ENCODE measurements at regions not wholly inside any gene's neighbourhood (a gene's known extent, or its start where the extent isn't known, plus 50 kb on each side); places are given as distances from the start of the nearest gene placed in this dataset.

DNA sequence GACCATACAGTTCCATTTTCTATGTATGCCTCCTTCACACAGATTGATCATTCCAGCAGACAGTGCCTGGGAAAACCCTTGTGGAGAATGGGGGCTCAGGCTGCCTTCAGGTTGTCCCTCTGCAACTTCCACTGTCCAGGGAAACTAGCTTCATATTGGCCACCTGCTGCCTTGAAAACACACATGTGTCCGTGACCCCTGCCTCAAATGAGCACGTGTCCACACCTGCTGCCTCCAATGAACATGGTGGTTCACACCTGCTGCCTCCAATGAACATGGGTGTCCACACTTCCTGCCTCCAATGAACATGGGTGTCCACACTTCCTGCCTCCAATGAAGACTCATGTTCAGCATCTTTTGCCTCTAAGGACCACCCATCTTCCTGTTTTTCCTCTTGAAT is 185.4 kb upstream of the ADCY2 start:
- Histone ChIP-seq H3K36me3 (ENCODE audit: insufficient read depth, low read length) (no peaks in the 10 kb centered on the region), H3K9ac (ENCODE audit: low read length) (no peak overlapping the region), H3K27me3 (ENCODE audit: insufficient read depth, low read length) (no peaks in the 10 kb centered on the region), H2AFZ (ENCODE audit: low read length) (no peak overlapping the region), H3K4me1 (ENCODE audit: insufficient read depth, low read length, severe bottlenecking) (no peaks in the 10 kb centered on the region), H3K4me2 (ENCODE audit: low read length) (no peak overlapping the region), H3K4me3 (ENCODE audit: low read depth, low read length, poor library complexity, severe bottlenecking) (no peak overlapping the region), H3K9me2 (ENCODE audit: low read depth, low read length) (no peaks in the 10 kb centered on the region), H3K79me2 (ENCODE audit: insufficient read depth, low read length) (no peaks in the 10 kb centered on the region), H4K20me1 (ENCODE audit: insufficient read depth, low read length) (no peaks in the 10 kb centered on the region), H3K27ac (ENCODE audit: low read depth, low read length, poor library complexity, severe bottlenecking) (no peak overlapping the region), H3K9me3 (ENCODE audit: low read length) (no peaks in the 10 kb centered on the region), H3F3A (ENCODE audit: insufficient read depth, low read length) (no peaks in the 10 kb centered on the region)
- TF ChIP-seq, protein P1, sequence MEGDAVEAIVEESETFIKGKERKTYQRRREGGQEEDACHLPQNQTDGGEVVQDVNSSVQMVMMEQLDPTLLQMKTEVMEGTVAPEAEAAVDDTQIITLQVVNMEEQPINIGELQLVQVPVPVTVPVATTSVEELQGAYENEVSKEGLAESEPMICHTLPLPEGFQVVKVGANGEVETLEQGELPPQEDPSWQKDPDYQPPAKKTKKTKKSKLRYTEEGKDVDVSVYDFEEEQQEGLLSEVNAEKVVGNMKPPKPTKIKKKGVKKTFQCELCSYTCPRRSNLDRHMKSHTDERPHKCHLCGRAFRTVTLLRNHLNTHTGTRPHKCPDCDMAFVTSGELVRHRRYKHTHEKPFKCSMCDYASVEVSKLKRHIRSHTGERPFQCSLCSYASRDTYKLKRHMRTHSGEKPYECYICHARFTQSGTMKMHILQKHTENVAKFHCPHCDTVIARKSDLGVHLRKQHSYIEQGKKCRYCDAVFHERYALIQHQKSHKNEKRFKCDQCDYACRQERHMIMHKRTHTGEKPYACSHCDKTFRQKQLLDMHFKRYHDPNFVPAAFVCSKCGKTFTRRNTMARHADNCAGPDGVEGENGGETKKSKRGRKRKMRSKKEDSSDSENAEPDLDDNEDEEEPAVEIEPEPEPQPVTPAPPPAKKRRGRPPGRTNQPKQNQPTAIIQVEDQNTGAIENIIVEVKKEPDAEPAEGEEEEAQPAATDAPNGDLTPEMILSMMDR (IDR thresholded peaks at IDR 0.05; ENCODE audit: low read length): no peak
- TF ChIP-seq EZH2 (IDR thresholded peaks at IDR 0.05; ENCODE audit: borderline replicate concordance, low read length): no peak

DNA sequence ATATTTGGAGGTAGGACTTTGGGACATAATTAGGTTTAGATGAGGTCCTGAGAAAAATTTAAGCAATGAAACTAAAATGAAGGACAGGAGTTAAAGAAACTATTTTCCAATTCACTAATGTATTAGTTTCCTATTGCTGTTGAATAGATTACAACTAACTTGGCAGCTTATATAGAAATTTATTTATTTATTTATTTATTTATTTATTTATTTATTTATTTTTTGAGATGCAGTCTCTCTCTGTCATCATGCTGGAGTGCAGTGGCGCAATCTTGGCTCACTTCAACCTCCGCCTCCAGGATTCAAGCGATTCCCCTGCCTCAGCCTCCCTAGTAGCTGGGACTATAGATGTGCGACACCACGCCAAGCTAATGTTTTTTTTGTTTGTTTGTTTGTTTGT is 182.4 kb upstream of the ADCY2 start:
- H3K4me2 ChIP-seq (ENCODE audit: low read length): no peak overlapping the region
- no peaks in the 10 kb centered on the region for H3F3A ChIP-seq (ENCODE audit: insufficient read depth, low read length)
- no peak overlapping the region for H2AFZ ChIP-seq (ENCODE audit: low read length)
- H3K79me2 ChIP-seq (ENCODE audit: insufficient read depth, low read length): no peaks in the 10 kb centered on the region
- H3K27me3 ChIP-seq (ENCODE audit: insufficient read depth, low read length): no peaks in the 10 kb centered on the region
- no peaks in the 10 kb centered on the region for H3K4me1 ChIP-seq (ENCODE audit: insufficient read depth, low read length, severe bottlenecking)
- no peaks in the 10 kb centered on the region for H3K36me3 ChIP-seq (ENCODE audit: insufficient read depth, low read length)
- H4K20me1 ChIP-seq (ENCODE audit: insufficient read depth, low read length): no peaks in the 10 kb centered on the region
- H3K9me2 ChIP-seq (ENCODE audit: low read depth, low read length): no peaks in the 10 kb centered on the region
- H3K9me3 ChIP-seq (ENCODE audit: low read length): no peaks in the 10 kb centered on the region
- TF ChIP-seq, protein P1 (IDR thresholded peaks at IDR 0.05; ENCODE audit: low read length): no peak
- no peak for TF ChIP-seq EZH2 (IDR thresholded peaks at IDR 0.05; ENCODE audit: borderline replicate concordance, low read length)
- no peak overlapping the region for H3K9ac ChIP-seq (ENCODE audit: low read length)
- no peak overlapping the region for H3K4me3 ChIP-seq (ENCODE audit: low read depth, low read length, poor library complexity, severe bottlenecking)
- H3K27ac ChIP-seq (ENCODE audit: low read depth, low read length, poor library complexity, severe bottlenecking): no peak overlapping the region

DNA sequence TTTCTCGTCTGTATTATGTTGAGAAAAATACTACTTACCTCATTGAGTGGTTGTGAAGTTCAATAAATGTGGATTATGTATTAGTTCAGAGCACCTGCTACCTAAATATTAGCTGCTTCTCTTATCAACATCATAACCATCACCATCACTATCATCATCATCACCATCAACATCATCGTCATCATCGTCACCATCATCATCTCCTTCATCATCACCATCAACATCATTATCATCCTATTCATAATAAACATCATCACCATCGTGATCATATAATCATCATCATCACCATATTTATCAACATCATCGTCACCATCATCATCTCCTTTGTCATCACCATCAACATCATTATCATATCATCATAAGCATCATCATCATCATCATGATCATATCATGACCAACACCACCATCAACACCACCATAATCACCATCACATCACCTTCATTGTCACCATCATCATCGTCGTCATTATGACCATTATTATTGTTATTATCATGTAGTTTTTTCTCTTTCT is 181.0 kb upstream of the ADCY2 start:
- Histone ChIP-seq H3F3A (ENCODE audit: insufficient read depth, low read length) (no peaks in the 10 kb centered on the region), H3K36me3 (ENCODE audit: insufficient read depth, low read length) (no peaks in the 10 kb centered on the region), H3K9ac (ENCODE audit: low read length) (no peak overlapping the region), H3K27ac (ENCODE audit: low read depth, low read length, poor library complexity, severe bottlenecking) (no peak overlapping the region), H4K20me1 (ENCODE audit: insufficient read depth, low read length) (no peaks in the 10 kb centered on the region), H3K9me3 (ENCODE audit: low read length) (no peaks in the 10 kb centered on the region), H3K9me2 (ENCODE audit: low read depth, low read length) (no peaks in the 10 kb centered on the region), H3K27me3 (ENCODE audit: insufficient read depth, low read length) (no peaks in the 10 kb centered on the region), H3K4me1 (ENCODE audit: insufficient read depth, low read length, severe bottlenecking) (no peaks in the 10 kb centered on the region), H3K79me2 (ENCODE audit: insufficient read depth, low read length) (no peaks in the 10 kb centered on the region), H3K4me2 (ENCODE audit: low read length) (no peak overlapping the region), H2AFZ (ENCODE audit: low read length) (no peak overlapping the region), H3K4me3 (ENCODE audit: low read depth, low read length, poor library complexity, severe bottlenecking) (no peak overlapping the region)
- TF ChIP-seq EZH2 (IDR thresholded peaks at IDR 0.05; ENCODE audit: borderline replicate concordance, low read length): no peak
- TF ChIP-seq, protein P1 (IDR thresholded peaks at IDR 0.05; ENCODE audit: low read length): no peak
